Adrenal gland (tissue), 9 donors: ENCODE measurements at regions not wholly inside any gene's neighbourhood (a gene's known extent, or its start where the extent isn't known, plus 50 kb on each side); places are given as distances from the start of the nearest gene placed in this dataset.
"Not testable (repeated sequence)": the region's sequence is repeated elsewhere in the genome, so short reads cannot be mapped to it uniquely, and the experiment has no call there.

ENCODE experiments used
- DNase-seq, 7 donors: peaks; one replicate each; pipeline ENCODE4 v3.0.0-alpha.2; 2019 to 2020
- H3K27ac ChIP-seq, 5 donors: fragments of 200-600 bp; sonication (generic) in 4 of 5; 1 replicate in 3 of 5; 2 replicates in 2 of 5; pipeline versions ENCODE4 v1.5.1 to v1.8.0; 2016 to 2020; ENCODE audit warnings: mild to moderate bottlenecking in 1 of 5
- H3K27me3 ChIP-seq: fragments of 200-600 bp; 2 replicates; pipeline ENCODE4 v1.8.0; 2021
- H3K36me3 ChIP-seq, 2 donors: fragments of 200-600 bp; replicated peaks in 1 of 2; 1 replicate in 1 of 2; 2 replicates in 1 of 2; pipeline versions ENCODE4 v1.5.1 to v1.8.0; 2018 to 2022
- H3K4me1 ChIP-seq, 2 donors: fragments of 200-600 bp; replicated peaks in 1 of 2; 1 replicate in 1 of 2; 2 replicates in 1 of 2; pipeline versions ENCODE4 v1.5.1 to v1.8.0; 2018 to 2021
- H3K4me3 ChIP-seq, 4 donors: fragments of 200-600 bp; sonication (generic) in 3 of 4; one replicate each; pipeline ENCODE4 v1.5.1; 2016 to 2018
- H3K9me3 ChIP-seq, 3 donors: fragments of 200-600 bp; sonication (generic) in 1 of 3; replicated peaks in 1 of 3; 1 replicate in 2 of 3; 2 replicates in 1 of 3; pipeline versions ENCODE4 v1.5.1 to v1.8.0; 2016 to 2021
- POLR2A ChIP-seq, 2 donors: fragments of 450-650 bp; IDR thresholded peaks; one replicate each; pipeline ENCODE4 v1.6.1; 2017; ENCODE audit warnings: antibody characterized with exemption in 2 of 2, mild to moderate bottlenecking in 2 of 2, moderate library complexity in 1 of 2
- WGBS, 4 donors: extraction: QIAGEN DNeasy Blood & Tissue Kit in 2 of 4; methylation state at CpG; one replicate each; pipeline versions ENCODE4 v1.1.5 to v1.1.7; 2013 to 2017; 5-methylcytosine and 5-hydroxymethylcytosine counted together
- intact Hi-C, 2 donors: fragments of 100-400 bp; cut with DNase I; formaldehyde crosslinking; loops; one replicate each; pipeline versions ENCODE4 v1.14.1 to v1.15.0; 2022 to 2023
- TF ChIP-seq, protein P1 (sequence below), 6 experiments: fragments of 450-650 bp in 4 of 6; fragments of 200-600 bp in 2 of 6; sonication (generic) in 1 of 6; IDR thresholded peaks; 1 replicate in 5 of 6; 2 replicates in 1 of 6; pipeline versions ENCODE4 v1.5.1 to v1.8.0; 2016 to 2021; ENCODE audit warnings: antibody characterized with exemption in 6 of 6, mild to moderate bottlenecking in 2 of 6, moderate library complexity in 1 of 6
- donor health status: healthy with polysubstance abuse.
- donor health status: Bipolar disorder and iron deficiency.
- donor health status: DM: yes; HTN: yes; CAD: no.
- donor health status: DM: no; HTN: no; CAD: no.
- donor health status: DM: no; HTN: no; CAD: no.

DNA sequence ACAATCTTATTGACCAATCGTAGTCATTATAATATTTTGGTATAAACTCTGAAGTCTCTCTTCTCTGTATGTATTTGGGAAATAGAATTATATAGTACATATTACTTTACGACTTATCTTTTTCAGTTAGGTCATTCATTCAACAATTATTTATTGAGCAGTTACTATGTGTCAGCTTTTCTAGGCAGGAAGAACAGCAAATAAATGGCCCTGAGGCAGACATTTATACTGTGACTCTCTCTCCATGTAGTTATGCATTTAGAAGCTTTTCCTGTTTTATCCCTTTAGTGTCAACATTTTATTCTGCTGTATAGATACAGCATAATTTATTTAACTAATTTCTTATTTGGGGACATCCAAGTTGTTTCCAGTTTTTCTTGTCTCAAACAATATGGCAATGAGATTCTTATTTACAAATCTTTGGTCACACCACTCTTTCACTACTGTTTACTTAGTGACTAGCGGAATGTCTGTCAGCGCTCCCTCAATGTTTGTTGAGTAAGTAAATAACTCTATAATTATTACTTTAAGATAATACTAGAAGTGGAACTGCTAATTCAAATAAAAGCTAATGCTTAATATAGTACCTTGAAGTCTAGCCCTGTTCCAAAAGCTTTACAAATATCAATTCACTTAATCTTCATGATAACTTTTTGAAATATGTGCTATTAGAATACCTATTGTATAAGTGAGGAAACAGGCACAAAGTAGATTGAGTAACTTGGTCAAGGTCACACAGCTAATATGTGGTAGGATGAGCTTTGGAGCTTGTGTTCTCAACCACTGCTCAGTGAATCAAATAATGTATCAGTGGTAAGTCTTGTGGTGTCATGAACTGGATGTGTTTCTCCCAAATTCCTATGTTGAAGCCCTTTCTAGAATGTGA is 465.6 kb downstream of the SIPA1L2 start:
- Histone ChIP-seq H3K4me3 (no peak overlapping the region), H3K27me3 (no peaks in the 10 kb centered on the region), H3K27ac (no peak overlapping the region), H3K9me3 (no peaks in the 10 kb centered on the region), H3K36me3 (no peaks in the 10 kb centered on the region), H3K4me1 (no peaks in the 10 kb centered on the region)
- intact Hi-C loops, result no loop called here
- WGBS, 4 donors, result 88 to 91% (median 89%) methylated on average over 4 of the region's 4 CpGs
- no peak for TF ChIP-seq POLR2A (IDR thresholded peaks at IDR 0.05)
- TF ChIP-seq, protein P1, sequence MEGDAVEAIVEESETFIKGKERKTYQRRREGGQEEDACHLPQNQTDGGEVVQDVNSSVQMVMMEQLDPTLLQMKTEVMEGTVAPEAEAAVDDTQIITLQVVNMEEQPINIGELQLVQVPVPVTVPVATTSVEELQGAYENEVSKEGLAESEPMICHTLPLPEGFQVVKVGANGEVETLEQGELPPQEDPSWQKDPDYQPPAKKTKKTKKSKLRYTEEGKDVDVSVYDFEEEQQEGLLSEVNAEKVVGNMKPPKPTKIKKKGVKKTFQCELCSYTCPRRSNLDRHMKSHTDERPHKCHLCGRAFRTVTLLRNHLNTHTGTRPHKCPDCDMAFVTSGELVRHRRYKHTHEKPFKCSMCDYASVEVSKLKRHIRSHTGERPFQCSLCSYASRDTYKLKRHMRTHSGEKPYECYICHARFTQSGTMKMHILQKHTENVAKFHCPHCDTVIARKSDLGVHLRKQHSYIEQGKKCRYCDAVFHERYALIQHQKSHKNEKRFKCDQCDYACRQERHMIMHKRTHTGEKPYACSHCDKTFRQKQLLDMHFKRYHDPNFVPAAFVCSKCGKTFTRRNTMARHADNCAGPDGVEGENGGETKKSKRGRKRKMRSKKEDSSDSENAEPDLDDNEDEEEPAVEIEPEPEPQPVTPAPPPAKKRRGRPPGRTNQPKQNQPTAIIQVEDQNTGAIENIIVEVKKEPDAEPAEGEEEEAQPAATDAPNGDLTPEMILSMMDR (IDR thresholded peaks at IDR 0.05), result no peak
- no peak for DNase-seq

DNA sequence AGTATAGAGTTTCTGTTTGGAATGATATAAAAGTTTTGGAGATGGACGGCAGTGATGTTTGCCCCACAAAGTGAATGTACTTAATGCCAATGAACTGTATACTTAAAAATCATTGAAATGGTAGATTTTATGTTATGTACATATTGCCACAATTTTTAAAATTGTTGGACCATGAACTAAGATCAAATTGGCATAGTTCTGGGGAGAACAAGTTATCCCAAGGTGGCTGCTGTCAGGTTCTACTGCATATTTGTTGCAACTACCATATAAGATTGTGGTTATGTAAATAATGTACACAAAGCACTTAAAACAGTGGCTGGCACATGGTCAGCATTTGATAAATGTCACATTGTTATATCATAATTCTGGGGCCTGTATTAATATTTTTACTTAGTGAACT is 466.4 kb downstream of the SIPA1L2 start:
- Histone ChIP-seq H3K4me3 (no peak overlapping the region), H3K27ac (no peak overlapping the region), H3K9me3 (no peaks in the 10 kb centered on the region), H3K4me1 (no peaks in the 10 kb centered on the region), H3K27me3 (no peaks in the 10 kb centered on the region), H3K36me3 (no peaks in the 10 kb centered on the region)
- no peak for DNase-seq
- TF ChIP-seq POLR2A (IDR thresholded peaks at IDR 0.05), result no peak
- TF ChIP-seq, protein P1 (IDR thresholded peaks at IDR 0.05), result no peak
- WGBS, 4 donors, result 81 to 98% (median 95%) methylated on average over 1 of the region's 1 CpG
- intact Hi-C loops, result no loop called here

DNA sequence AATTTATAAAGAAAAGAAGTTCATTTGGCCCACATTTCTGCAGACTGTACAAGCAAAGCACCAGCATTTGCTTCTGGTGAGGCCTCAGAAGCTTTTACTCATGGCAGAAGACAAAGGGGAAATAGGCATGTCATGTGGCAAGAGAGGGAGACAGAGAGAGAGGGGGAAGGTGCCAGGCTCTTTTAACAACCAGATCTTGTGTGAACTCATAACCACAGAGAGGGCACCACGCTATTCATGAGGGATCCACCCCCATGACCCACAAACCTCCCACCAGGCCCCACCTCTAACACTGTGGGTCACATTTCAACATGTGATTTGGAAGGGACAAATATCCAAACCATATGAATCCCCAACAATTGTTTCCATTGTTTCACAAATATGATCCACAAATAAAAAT is 467.9 kb downstream of the SIPA1L2 start:
- intact Hi-C loops, result no loop called here
- H3K27me3 ChIP-seq, result no peaks in the 10 kb centered on the region
- no peaks in the 10 kb centered on the region for H3K36me3 ChIP-seq
- WGBS, 4 donors, result 75 to 100% (median 81%) methylated on average over 1 of the region's 1 CpG
- H3K4me1 ChIP-seq, result no peaks in the 10 kb centered on the region
- H3K9me3 ChIP-seq, result no peaks in the 10 kb centered on the region
- H3K4me3 ChIP-seq, result no peak overlapping the region
- no peak overlapping the region for H3K27ac ChIP-seq
- TF ChIP-seq, protein P1 (IDR thresholded peaks at IDR 0.05), result no peak
- no peak for TF ChIP-seq POLR2A (IDR thresholded peaks at IDR 0.05)
- no peak for DNase-seq

DNA sequence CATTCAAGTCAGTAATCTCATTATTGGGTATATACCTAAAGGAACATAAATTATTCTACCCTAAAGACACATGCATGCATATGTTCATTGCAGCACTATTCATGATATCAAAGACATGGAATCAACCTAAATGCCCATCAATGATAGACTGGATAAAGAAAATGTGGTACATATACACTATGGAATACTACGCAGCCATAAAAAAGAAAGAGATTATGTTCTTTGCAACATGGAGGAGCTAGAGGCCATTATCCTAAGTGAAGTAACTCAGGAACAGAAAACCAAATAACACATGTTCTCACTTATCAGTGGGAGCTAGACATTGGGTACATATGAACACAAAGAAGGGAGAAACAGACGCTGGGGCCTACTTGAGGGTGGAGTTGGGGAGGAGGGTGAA is 471.4 kb downstream of the SIPA1L2 start:
- 93 to 100% (median 95%) methylated on average over 2 of the region's 2 CpGs for whole genome bisulfite sequencing, 4 donors

DNA sequence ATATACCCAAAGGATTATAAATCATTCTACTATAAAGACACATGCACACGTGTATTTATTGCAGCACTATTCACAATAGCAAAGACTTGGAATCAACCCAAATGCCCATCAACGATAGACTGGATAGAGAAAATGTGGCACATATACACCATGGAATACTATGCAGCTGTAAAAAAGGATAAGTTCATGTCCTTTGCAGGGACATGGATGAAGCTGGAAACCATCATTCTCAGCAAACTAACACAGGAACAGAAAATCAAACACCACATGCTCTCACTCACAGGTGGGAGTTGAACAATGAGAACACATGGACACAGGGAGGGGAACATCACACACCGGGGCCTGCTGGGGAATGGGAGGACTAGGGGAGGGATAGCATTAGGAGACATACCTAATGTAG is 473.9 kb downstream of the SIPA1L2 start:
- H3K27ac ChIP-seq, intact Hi-C loops, H3K4me3 ChIP-seq, DNase-seq, H3K36me3 ChIP-seq, H3K9me3 ChIP-seq, H3K4me1 ChIP-seq, H3K27me3 ChIP-seq: not testable (repeated sequence)
- WGBS, 4 donors, result 82 to 93% (median 87%) methylated on average over 3 of the region's 3 CpGs

More for the DNA sequence above, 471.4 kb downstream of the SIPA1L2 start:
- H3K27me3 ChIP-seq, H3K36me3 ChIP-seq, H3K4me1 ChIP-seq, DNase-seq, H3K4me3 ChIP-seq, intact Hi-C loops, H3K9me3 ChIP-seq, H3K27ac ChIP-seq: not testable (repeated sequence)
